ENCODE measurements at regions not wholly inside any gene's neighbourhood (a gene's known extent, or its start where the extent isn't known, plus 50 kb on each side); places are given as distances from the start of the nearest gene placed in this dataset.

GRCh38 chr6:156634951-156635371 lies 142.2 kb upstream of the ARID1B start:
- TF ChIP-seq CTCF (conservative IDR thresholded peaks at IDR 0.05; ENCODE audit: low read length) (no peak), EZH2phosphoT487 (IDR thresholded peaks at IDR 0.05; ENCODE audit: borderline replicate concordance, low read depth, low read length) (no peak)

Measured in OCI-LY7 (cell line).